H1 (cell line): ENCODE measurements at regions not wholly inside any gene's neighbourhood (a gene's known extent, or its start where the extent isn't known, plus 50 kb on each side); places are given as distances from the start of the nearest gene placed in this dataset.

ENCODE experiments used
- ASH2L ChIP-seq: fragments of 200-600, 300-600 bp; sonication (generic); IDR thresholded peaks from one replicate; pipeline ENCODE4 v1.7.1; 2017; ENCODE audit warnings: low read length
- CTBP2 ChIP-seq: IDR thresholded peaks from 2 replicates; pipeline ENCODE4 v1.7.0; 2011; ENCODE audit warnings: borderline replicate concordance, mild to moderate bottlenecking, moderate library complexity, mixed read lengths, low read length; ENCODE audit not compliant: insufficient read depth, insufficient read length
- RFX5 ChIP-seq: IDR thresholded peaks from 2 replicates; pipeline ENCODE4 v1.6.1; 2011; ENCODE audit warnings: low read depth, low read length, improper control_type of control experiment, borderline replicate concordance
- SRF ChIP-seq: IDR thresholded peaks from 2 replicates; pipeline ENCODE4 v1.6.1; 2011; ENCODE audit warnings: mild to moderate bottlenecking, low read depth, low read length, moderate library complexity
- TBP ChIP-seq: IDR thresholded peaks from 2 replicates; pipeline ENCODE4 v1.6.1; 2011; ENCODE audit warnings: low read depth, low read length, improper control_type of control experiment
- TEAD4 ChIP-seq: IDR thresholded peaks from 2 replicates; pipeline ENCODE4 v1.6.1; 2012; ENCODE audit warnings: low read depth, low read length, inconsistent platforms, mixed read lengths
- TF ChIP-seq, protein P1 (sequence below): IDR thresholded peaks from 2 replicates; pipeline ENCODE4 v1.6.1; 2011; ENCODE audit warnings: low read depth, mild to moderate bottlenecking, low read length; ENCODE audit not compliant: insufficient read depth

DNA sequence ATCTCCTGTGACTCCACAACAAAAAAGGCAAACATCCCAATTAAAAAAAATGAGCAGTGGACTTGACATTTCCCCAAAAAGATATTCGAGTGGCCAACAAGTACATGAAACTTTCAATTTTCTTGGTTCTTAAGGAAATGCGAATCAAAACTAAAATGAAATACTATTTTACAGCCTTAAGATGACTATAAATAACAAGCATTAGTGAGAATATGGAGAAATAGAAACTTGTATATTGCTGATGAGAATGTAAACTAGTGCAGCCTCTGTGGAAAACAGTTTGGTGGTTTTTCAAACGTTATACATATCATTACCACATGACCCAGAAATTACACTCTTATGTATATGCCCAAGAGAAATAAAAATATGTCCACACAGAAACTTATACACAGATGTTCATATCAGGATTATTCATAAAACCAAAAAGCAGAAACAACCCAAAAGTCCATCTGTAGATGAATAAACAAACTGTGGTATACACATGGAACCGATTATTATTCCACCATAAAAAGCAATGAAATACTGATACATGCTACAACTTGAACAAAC lies 153.2 kb upstream of the GPR149 start (continued):
- TF ChIP-seq SRF (no peak), ASH2L (no peak), TBP (no peak), RFX5 (no peak), TEAD4 (no peak), CTBP2 (no peak)
- TF ChIP-seq, protein P1, sequence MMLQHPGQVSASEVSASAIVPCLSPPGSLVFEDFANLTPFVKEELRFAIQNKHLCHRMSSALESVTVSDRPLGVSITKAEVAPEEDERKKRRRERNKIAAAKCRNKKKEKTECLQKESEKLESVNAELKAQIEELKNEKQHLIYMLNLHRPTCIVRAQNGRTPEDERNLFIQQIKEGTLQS: no peak
